ENCODE measurements at regions not wholly inside any gene's neighbourhood (a gene's known extent, or its start where the extent isn't known, plus 50 kb on each side); places are given as distances from the start of the nearest gene placed in this dataset.

DNA sequence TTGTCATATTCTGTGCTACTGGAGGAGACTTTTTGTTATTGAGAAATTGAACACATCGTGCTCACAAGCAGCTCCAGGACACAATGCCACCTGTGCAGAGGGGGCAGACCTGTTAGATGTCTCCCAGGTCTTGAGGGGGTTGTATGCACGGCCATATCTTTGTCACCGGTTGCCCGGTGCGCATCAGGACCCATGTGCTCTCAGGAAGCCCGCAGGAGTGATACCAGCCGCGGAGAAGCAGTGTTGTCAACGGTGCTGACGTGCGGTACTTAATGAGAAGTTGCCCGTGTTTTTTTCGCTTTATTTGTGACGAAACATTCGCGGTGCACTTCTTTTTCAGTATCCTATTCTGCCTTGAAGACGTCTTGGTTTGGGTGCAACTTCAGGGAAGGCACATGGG lies 128.2 kb upstream of the RTL1 start:
- TF ChIP-seq, protein P1, sequence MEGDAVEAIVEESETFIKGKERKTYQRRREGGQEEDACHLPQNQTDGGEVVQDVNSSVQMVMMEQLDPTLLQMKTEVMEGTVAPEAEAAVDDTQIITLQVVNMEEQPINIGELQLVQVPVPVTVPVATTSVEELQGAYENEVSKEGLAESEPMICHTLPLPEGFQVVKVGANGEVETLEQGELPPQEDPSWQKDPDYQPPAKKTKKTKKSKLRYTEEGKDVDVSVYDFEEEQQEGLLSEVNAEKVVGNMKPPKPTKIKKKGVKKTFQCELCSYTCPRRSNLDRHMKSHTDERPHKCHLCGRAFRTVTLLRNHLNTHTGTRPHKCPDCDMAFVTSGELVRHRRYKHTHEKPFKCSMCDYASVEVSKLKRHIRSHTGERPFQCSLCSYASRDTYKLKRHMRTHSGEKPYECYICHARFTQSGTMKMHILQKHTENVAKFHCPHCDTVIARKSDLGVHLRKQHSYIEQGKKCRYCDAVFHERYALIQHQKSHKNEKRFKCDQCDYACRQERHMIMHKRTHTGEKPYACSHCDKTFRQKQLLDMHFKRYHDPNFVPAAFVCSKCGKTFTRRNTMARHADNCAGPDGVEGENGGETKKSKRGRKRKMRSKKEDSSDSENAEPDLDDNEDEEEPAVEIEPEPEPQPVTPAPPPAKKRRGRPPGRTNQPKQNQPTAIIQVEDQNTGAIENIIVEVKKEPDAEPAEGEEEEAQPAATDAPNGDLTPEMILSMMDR (conservative IDR thresholded peaks at IDR 0.05; ENCODE audit: low read length) = no peak
- TF ChIP-seq EZH2phosphoT487 (IDR thresholded peaks at IDR 0.05; ENCODE audit: borderline replicate concordance, low read depth, low read length) = no peak

All from OCI-LY7 (cell line).